LNCAP (cell line): ENCODE measurements at regions not wholly inside any gene's neighbourhood (a gene's known extent, or its start where the extent isn't known, plus 50 kb on each side); places are given as distances from the start of the nearest gene placed in this dataset.

Experiments
- TF ChIP-seq, protein P1 (sequence below): fragments of 450-650 bp; IDR thresholded peaks from 2 replicates; pipeline ENCODE4 v1.5.1; 2017; ENCODE audit warnings: mild to moderate bottlenecking

DNA sequence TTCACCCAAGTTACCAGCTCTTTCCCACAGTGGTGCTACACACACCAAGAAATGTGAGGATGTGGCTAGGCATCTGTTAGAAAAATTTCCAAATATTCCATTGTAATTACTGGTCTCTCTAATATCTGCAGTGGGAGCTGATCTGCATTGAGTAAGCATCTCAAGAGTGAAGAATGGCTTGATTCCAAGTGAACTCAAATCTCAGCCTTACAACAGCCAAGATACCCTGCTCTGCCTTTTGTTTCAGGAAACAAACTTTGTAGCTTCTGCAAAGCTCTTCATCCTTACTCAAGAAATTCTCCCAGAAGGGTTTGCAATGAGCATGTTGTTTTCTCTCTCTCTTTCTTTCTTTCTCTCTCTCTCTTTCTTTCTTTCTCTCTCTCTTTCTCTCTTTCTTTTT is 181.1 kb downstream of the FCRL5 start:
- TF ChIP-seq, protein P1, sequence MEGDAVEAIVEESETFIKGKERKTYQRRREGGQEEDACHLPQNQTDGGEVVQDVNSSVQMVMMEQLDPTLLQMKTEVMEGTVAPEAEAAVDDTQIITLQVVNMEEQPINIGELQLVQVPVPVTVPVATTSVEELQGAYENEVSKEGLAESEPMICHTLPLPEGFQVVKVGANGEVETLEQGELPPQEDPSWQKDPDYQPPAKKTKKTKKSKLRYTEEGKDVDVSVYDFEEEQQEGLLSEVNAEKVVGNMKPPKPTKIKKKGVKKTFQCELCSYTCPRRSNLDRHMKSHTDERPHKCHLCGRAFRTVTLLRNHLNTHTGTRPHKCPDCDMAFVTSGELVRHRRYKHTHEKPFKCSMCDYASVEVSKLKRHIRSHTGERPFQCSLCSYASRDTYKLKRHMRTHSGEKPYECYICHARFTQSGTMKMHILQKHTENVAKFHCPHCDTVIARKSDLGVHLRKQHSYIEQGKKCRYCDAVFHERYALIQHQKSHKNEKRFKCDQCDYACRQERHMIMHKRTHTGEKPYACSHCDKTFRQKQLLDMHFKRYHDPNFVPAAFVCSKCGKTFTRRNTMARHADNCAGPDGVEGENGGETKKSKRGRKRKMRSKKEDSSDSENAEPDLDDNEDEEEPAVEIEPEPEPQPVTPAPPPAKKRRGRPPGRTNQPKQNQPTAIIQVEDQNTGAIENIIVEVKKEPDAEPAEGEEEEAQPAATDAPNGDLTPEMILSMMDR: no peak

GRCh38 chr1:157370698-157371097 is 181.6 kb downstream of the FCRL5 start:
- TF ChIP-seq, protein P1: no peak

- TF ChIP-seq, protein P1: peak; percentile 95
Measured at GRCh38 chr1:157369808-157370521, 182.3 kb downstream of the FCRL5 start.

GRCh38 chr1:157368363-157368762 is 184.0 kb downstream of the FCRL5 start:
- TF ChIP-seq, protein P1: no peak

GRCh38 chr1:157367870-157368269 is 184.4 kb downstream of the FCRL5 start:
- TF ChIP-seq, protein P1: no peak

DNA sequence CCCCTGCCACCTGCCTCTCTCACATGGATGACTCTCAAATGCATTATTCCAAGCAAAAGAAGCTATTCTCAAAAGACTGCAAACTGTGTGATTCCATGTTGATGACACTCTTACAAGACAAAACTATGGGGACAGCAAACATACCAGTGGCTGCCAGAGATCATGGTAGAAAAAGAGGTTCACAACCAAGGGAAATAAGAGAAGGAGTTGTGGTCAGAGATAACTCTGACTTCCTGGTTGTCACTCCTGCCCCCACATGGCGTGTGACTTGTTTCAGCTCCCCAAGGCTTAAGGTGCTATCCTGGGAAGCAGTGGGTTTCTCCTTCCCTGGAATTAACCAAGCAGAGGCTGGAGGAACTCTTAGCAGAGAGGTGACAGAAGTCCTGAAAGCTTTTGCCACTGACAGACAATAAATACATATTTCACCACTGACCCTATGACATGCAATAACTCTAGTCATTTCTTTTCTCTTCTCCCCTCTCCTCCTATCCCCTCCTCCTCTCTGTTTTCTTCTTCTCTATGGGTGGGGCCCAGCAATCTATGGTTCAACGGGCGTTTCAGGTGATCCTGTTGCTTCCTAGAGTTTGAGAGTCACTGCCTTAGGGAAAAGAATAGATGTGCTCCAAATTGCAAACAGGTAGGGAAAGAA is 185.1 kb downstream of the FCRL5 start:
- TF ChIP-seq, protein P1: no peak

GRCh38 chr1:157364612-157365011 is 187.7 kb downstream of the FCRL5 start:
- TF ChIP-seq, protein P1: no peak
